Muscle of leg (tissue), 3 donors: ENCODE measurements at regions not wholly inside any gene's neighbourhood (a gene's known extent, or its start where the extent isn't known, plus 50 kb on each side); places are given as distances from the start of the nearest gene placed in this dataset.

Experiments
- DNase-seq: peaks from one replicate; pipeline ENCODE4 v3.0.0; 2013
- H3K27ac ChIP-seq: one replicate; pipeline ENCODE4 v1.5.1; 2013; ENCODE audit warnings: mild to moderate bottlenecking, low read length, control low read depth
- H3K27me3 ChIP-seq: one replicate; pipeline ENCODE4 v1.6.1; 2013; ENCODE audit warnings: low read length; ENCODE audit not compliant: control insufficient read depth, insufficient read depth
- H3K36me3 ChIP-seq: one replicate; pipeline ENCODE4 v1.6.1; 2013; ENCODE audit warnings: low read length; ENCODE audit not compliant: control insufficient read depth, insufficient read depth
- H3K4me1 ChIP-seq: one replicate; pipeline ENCODE4 v1.6.1; 2013; ENCODE audit warnings: low read length; ENCODE audit not compliant: control insufficient read depth, insufficient read depth
- H3K4me3 ChIP-seq: one replicate; pipeline ENCODE4 v1.5.1; 2013; ENCODE audit warnings: low read length, control low read depth
- H3K9me3 ChIP-seq: replicated peaks from 2 replicates; pipeline ENCODE4 v1.6.1; 2013; ENCODE audit warnings: low read depth, low read length; ENCODE audit not compliant: control insufficient read depth
- WGBS: methylation state at CpG from one replicate; pipeline ENCODE4 v1.1.5; 2013; ENCODE audit warnings: missing lambda C conversion rate; ENCODE audit not compliant: insufficient coverage; 5-methylcytosine and 5-hydroxymethylcytosine counted together

GRCh38 chr10:125363791-125364190 lies 203.4 kb upstream of the CTBP2 start:
- Histone ChIP-seq H3K27me3 (no peaks in the 10 kb centered on the region), H3K27ac (no peak overlapping the region), H3K4me3 (no peak overlapping the region), H3K36me3 (no peaks in the 10 kb centered on the region), H3K9me3 (no peaks in the 10 kb centered on the region), H3K4me1 (no peaks in the 10 kb centered on the region)
- DNase-seq, result no peak

GRCh38 chr10:125362950-125363349 lies 202.6 kb upstream of the CTBP2 start:
- H3K4me1 ChIP-seq, result no peaks in the 10 kb centered on the region
- H3K9me3 ChIP-seq, result no peaks in the 10 kb centered on the region
- H3K36me3 ChIP-seq, result no peaks in the 10 kb centered on the region
- no peak overlapping the region for H3K4me3 ChIP-seq
- DNase-seq, result no peak
- no peaks in the 10 kb centered on the region for H3K27me3 ChIP-seq
- H3K27ac ChIP-seq, result no peak overlapping the region
- WGBS, result no CpG with 5 or more reads among the region's 2 CpGs

- H3K4me1 ChIP-seq, result no peaks in the 10 kb centered on the region
- no peaks in the 10 kb centered on the region for H3K9me3 ChIP-seq
- H3K4me3 ChIP-seq, result no peak overlapping the region
- DNase-seq, result no peak
- no peak overlapping the region for H3K27ac ChIP-seq
- H3K27me3 ChIP-seq, result peaks cover 5% of the 10 kb centered on the region
- H3K36me3 ChIP-seq, result no peaks in the 10 kb centered on the region
Measured at GRCh38 chr10:125359401-125359800, 199.0 kb upstream of the CTBP2 start.

GRCh38 chr10:125355657-125356056 lies 195.3 kb upstream of the CTBP2 start:
- Histone ChIP-seq H3K36me3 (no peaks in the 10 kb centered on the region), H3K27me3 (peaks cover 5% of the 10 kb centered on the region), H3K27ac (no peak overlapping the region), H3K4me1 (no peaks in the 10 kb centered on the region), H3K9me3 (no peaks in the 10 kb centered on the region), H3K4me3 (no peak overlapping the region)
- WGBS, result 20% methylated on average over 12 of the region's 17 CpGs
- no peak for DNase-seq

- Histone ChIP-seq H3K27me3 (peaks cover 2% of the 10 kb centered on the region), H3K9me3 (no peaks in the 10 kb centered on the region), H3K4me3 (no peak overlapping the region), H3K36me3 (no peaks in the 10 kb centered on the region), H3K4me1 (no peaks in the 10 kb centered on the region), H3K27ac (no peak overlapping the region)
- DNase-seq, result no peak
- 83% methylated on average over 1 of the region's 2 CpGs for WGBS
Measured at GRCh38 chr10:125350519-125350918, 190.2 kb upstream of the CTBP2 start.

- Histone ChIP-seq H3K36me3 (no peaks in the 10 kb centered on the region), H3K4me3 (no peak overlapping the region), H3K27ac (no peak overlapping the region), H3K9me3 (no peaks in the 10 kb centered on the region), H3K4me1 (no peaks in the 10 kb centered on the region), H3K27me3 (peaks cover 3% of the 10 kb centered on the region)
- 76% methylated on average over 2 of the region's 2 CpGs for WGBS
- DNase-seq, result no peak
Measured at GRCh38 chr10:125348536-125348935, 188.2 kb upstream of the CTBP2 start.

- H3K9me3 ChIP-seq, result no peaks in the 10 kb centered on the region
- H3K27ac ChIP-seq, result no peak overlapping the region
- 64% methylated on average over 13 of the region's 19 CpGs for WGBS
- peaks cover 3% of the 10 kb centered on the region for H3K27me3 ChIP-seq
- H3K4me1 ChIP-seq, result no peaks in the 10 kb centered on the region
- no peak overlapping the region for H3K4me3 ChIP-seq
- H3K36me3 ChIP-seq, result no peaks in the 10 kb centered on the region
- no peak for DNase-seq
Measured at GRCh38 chr10:125344573-125345171, 184.3 kb upstream of the CTBP2 start.

GRCh38 chr10:125343983-125344382 lies 183.6 kb upstream of the CTBP2 start:
- Histone ChIP-seq H3K9me3 (no peaks in the 10 kb centered on the region), H3K36me3 (no peaks in the 10 kb centered on the region), H3K4me3 (no peak overlapping the region), H3K27ac (no peak overlapping the region), H3K4me1 (no peaks in the 10 kb centered on the region), H3K27me3 (peaks cover 3% of the 10 kb centered on the region)
- DNase-seq, result no peak
- WGBS, result no CpG with 5 or more reads among the region's 3 CpGs

- no peak overlapping the region for H3K27ac ChIP-seq
- no peaks in the 10 kb centered on the region for H3K9me3 ChIP-seq
- peaks cover 3% of the 10 kb centered on the region for H3K27me3 ChIP-seq
- no peak overlapping the region for H3K4me3 ChIP-seq
- DNase-seq, result no peak
- H3K36me3 ChIP-seq, result no peaks in the 10 kb centered on the region
- no peaks in the 10 kb centered on the region for H3K4me1 ChIP-seq
- no CpG with 5 or more reads among the region's 10 CpGs for WGBS
Measured at GRCh38 chr10:125343118-125343925, 183.0 kb upstream of the CTBP2 start.

- no peaks in the 10 kb centered on the region for H3K36me3 ChIP-seq
Measured at GRCh38 chr10:125341611-125342010, 181.2 kb upstream of the CTBP2 start.

More at GRCh38 chr10:125341611-125342010, 181.2 kb upstream of the CTBP2 start:
- Histone ChIP-seq H3K4me1 (no peaks in the 10 kb centered on the region), H3K4me3 (no peak overlapping the region), H3K27me3 (peaks cover 3% of the 10 kb centered on the region), H3K9me3 (no peaks in the 10 kb centered on the region), H3K27ac (no peak overlapping the region)
- 75% methylated on average over 2 of the region's 5 CpGs for WGBS
- DNase-seq, result no peak
